ENCODE measurements at regions not wholly inside any gene's neighbourhood (a gene's known extent, or its start where the extent isn't known, plus 50 kb on each side); places are given as distances from the start of the nearest gene placed in this dataset.
"Not testable (repeated sequence)": the region's sequence is repeated elsewhere in the genome, so short reads cannot be mapped to it uniquely, and the experiment has no call there.

GRCh38 chr19:28686756-28687155, 526.2 kb downstream of the UQCRFS1 start:
- Histone ChIP-seq H3K4me3 (ENCODE audit: low read depth, low read length) (no peak overlapping the region), H3K9me3 (ENCODE audit: control insufficient read depth, insufficient read depth, low read depth, low read length) (peaks cover 3% of the 10 kb centered on the region), H3K36me3 (ENCODE audit: control insufficient read depth in 2 of 2, insufficient read depth in 1 of 2, low read length in 2 of 2) (peaks cover 0 to 41% of the 10 kb centered on the region in 2 experiments; a peak in 2 of 3 replicates), H3K27ac (ENCODE audit: extremely low read depth, low read depth, low read length) (no peak overlapping the region), H3K4me1 (ENCODE audit: control insufficient read depth, insufficient read depth, low read length) (peaks cover 8% of the 10 kb centered on the region; the same call in 1 of the 2 replicates)
- TF ChIP-seq GLI4 (tag by site-specific recombination; IDR thresholded peaks at IDR 0.05), result no peak
- no peak for TF ChIP-seq ZNF449 (tag by site-specific recombination; IDR thresholded peaks at IDR 0.05)
- TF ChIP-seq ZBTB11 (tag by site-specific recombination; conservative IDR thresholded peaks at IDR 0.05; ENCODE audit: low read depth), result no peak
- TF ChIP-seq GLI2 (tag by site-specific recombination; IDR thresholded peaks at IDR 0.05; ENCODE audit: borderline replicate concordance, low read depth), result no peak
- TF ChIP-seq ZNF585B (tag by site-specific recombination; IDR thresholded peaks at IDR 0.05), result no peak
- TF ChIP-seq ZNF677 (tag by site-specific recombination; IDR thresholded peaks at IDR 0.05), result no peak
- no peak for TF ChIP-seq ZNF426 (tag by site-specific recombination; IDR thresholded peaks at IDR 0.05)
- TF ChIP-seq ZNF561 (tag by site-specific recombination; IDR thresholded peaks at IDR 0.05; ENCODE audit: borderline replicate concordance), result no peak
- TF ChIP-seq ZNF148 (tag by site-specific recombination; IDR thresholded peaks at IDR 0.05; ENCODE audit: borderline replicate concordance), result no peak
- CTCF ChIA-PET, result interaction anchor here (0.6 to 2.0 kb wide), 9 partner anchors 14 to 713 kb away, joined by 3 to 8 read pairs (median 3); no protein-coding TSS in a partner anchor
- POLR2A ChIA-PET, result no interaction called here

DNA sequence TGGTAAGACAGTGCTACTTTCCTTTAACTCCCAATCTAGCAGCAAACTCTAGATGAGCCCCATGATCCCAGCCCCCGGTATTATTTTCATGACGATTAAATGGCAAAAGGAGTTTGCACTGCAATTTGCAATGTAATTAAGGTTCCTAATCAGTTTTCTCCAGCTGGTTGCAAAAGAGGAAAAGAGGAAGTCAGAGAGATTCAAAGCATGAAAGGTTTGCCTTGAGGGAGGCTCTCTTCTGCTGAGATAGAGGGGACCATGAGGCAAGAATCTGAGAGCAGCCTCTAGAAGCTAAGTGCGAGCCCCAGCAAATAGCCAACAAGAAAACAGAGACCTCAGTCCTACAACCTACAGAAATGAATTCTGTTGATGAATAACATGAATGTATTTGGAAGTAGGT, 527.1 kb downstream of the UQCRFS1 start:
- CTCF ChIA-PET, result interaction anchor here (2.0 kb wide), 1 partner anchor 24 kb away, joined by 8 read pairs; no protein-coding TSS in a partner anchor
- Histone ChIP-seq H3K36me3 (ENCODE audit: control insufficient read depth in 2 of 2, insufficient read depth in 1 of 2, low read length in 2 of 2) (peaks cover 0 to 45% of the 10 kb centered on the region in 2 experiments; a peak in 2 of 3 replicates), H3K4me1 (ENCODE audit: control insufficient read depth, insufficient read depth, low read length) (peaks cover 8% of the 10 kb centered on the region; the same call in 1 of the 2 replicates), H3K27ac (ENCODE audit: extremely low read depth, low read depth, low read length) (no peak overlapping the region), H3K4me3 (ENCODE audit: low read depth, low read length) (no peak overlapping the region), H3K9me3 (ENCODE audit: control insufficient read depth, insufficient read depth, low read depth, low read length) (no peaks in the 10 kb centered on the region; the same call in none of the 2 replicates)
- no peak for TF ChIP-seq GFI1B (tag by site-specific recombination; IDR thresholded peaks at IDR 0.05)
- POLR2A ChIA-PET, result interaction anchor here (0.7 kb wide), 1 partner anchor 684 kb away, joined by 4 read pairs; no protein-coding TSS in a partner anchor

GRCh38 chr19:28685077-28685476, 527.9 kb downstream of the UQCRFS1 start:
- H3K9me3 ChIP-seq (ENCODE audit: control insufficient read depth, insufficient read depth, low read depth, low read length); H3K4me3 ChIP-seq (ENCODE audit: low read depth, low read length); CTCF ChIA-PET; POLR2A ChIA-PET; H3K27ac ChIP-seq (ENCODE audit: extremely low read depth, low read depth, low read length); H3K4me1 ChIP-seq (ENCODE audit: control insufficient read depth, insufficient read depth, low read length): not testable (repeated sequence)
- peaks cover 0 to 52% of the 10 kb centered on the region in 2 experiments; a peak in 2 of 3 replicates for H3K36me3 ChIP-seq (ENCODE audit: control insufficient read depth in 2 of 2, insufficient read depth in 1 of 2, low read length in 2 of 2)
- TF ChIP-seq ZNF202 (tag by site-specific recombination; IDR thresholded peaks at IDR 0.05; ENCODE audit: borderline replicate concordance) (peak; percentile 31; the same call in 1 of the 2 replicates), ZNF146 (tag by site-specific recombination; IDR thresholded peaks at IDR 0.05) (peak; percentile 98)
- TF ChIP-seq, protein P1, sequence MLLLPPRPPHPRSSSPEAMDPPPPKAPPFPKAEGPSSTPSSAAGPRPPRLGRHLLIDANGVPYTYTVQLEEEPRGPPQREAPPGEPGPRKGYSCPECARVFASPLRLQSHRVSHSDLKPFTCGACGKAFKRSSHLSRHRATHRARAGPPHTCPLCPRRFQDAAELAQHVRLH (tag by site-specific recombination; IDR thresholded peaks at IDR 0.05), result 0 out of 2 replicates have a peak, but pooled peaks have one; percentile 33
- TF ChIP-seq, protein P2, sequence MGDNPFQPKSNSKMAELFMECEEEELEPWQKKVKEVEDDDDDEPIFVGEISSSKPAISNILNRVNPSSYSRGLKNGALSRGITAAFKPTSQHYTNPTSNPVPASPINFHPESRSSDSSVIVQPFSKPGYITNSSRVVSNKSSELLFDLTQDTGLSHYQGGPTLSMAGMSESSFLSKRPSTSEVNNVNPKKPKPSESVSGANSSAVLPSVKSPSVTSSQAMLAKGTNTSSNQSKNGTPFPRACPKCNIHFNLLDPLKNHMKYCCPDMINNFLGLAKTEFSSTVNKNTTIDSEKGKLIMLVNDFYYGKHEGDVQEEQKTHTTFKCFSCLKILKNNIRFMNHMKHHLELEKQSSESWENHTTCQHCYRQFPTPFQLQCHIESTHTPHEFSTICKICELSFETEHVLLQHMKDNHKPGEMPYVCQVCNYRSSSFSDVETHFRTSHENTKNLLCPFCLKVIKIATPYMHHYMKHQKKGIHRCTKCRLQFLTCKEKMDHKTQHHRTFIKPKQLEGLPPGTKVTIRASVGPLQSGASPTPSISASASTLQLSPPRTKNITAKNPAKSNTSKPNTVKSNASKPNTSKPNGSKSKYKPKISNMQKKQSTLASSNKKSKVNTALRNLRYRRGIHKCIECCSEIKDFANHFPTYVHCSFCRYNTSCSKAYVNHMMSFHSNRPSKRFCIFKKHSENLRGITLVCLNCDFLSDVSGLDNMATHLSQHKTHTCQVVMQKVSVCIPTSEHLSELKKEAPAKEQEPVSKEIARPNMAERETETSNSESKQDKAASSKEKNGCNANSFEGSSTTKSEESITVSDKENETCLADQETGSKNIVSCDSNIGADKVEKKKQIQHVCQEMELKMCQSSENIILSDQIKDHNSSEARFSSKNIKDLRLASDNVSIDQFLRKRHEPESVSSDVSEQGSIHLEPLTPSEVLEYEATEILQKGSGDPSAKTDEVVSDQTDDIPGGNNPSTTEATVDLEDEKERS (tag by site-specific recombination; IDR thresholded peaks at IDR 0.05), result peak; percentile 90
